Common myeloid progenitor, CD34-positive (primary cell): ENCODE measurements at regions not wholly inside any gene's neighbourhood (a gene's known extent, or its start where the extent isn't known, plus 50 kb on each side); places are given as distances from the start of the nearest gene placed in this dataset.

Experiments
- CTCF ChIA-PET: fragments of 350-600 bp; sonication (Branson Sonifier 250); formaldehyde crosslinking; loops from one replicate; lab custom pipeline; 2021; ENCODE audit warnings: antibody characterized with exemption; lab: Charles Lee
- POLR2A ChIA-PET: fragments of 350-600 bp; sonication (Branson Sonifier 250); formaldehyde crosslinking; loops from one replicate; lab custom pipeline; 2021; ENCODE audit warnings: antibody characterized with exemption; lab: Charles Lee
- DNase-seq, 3 donors: peaks; one replicate each; pipeline versions ENCODE4 v3.0.0 to v3.0.0-alpha.2; 2013
- H3K27ac ChIP-seq, 2 experiments: 1 replicate in 1 of 2; 2 replicates in 1 of 2; pipeline ENCODE4 v1.7.0; 2013; ENCODE audit warnings: inconsistent platforms in 2 of 2, low read length in 2 of 2, mild to moderate bottlenecking in 2 of 2, low read depth in 1 of 2, moderate library complexity in 1 of 2; ENCODE audit not compliant: severe bottlenecking in 2 of 2, insufficient read depth in 1 of 2, poor library complexity in 1 of 2
- H3K27me3 ChIP-seq, 5 experiments: replicated peaks in 2 of 5; 1 replicate in 3 of 5; 2 replicates in 2 of 5; pipeline versions ENCODE4 v1.6.1 to v1.7.0; 2013; ENCODE audit warnings: low read length in 4 of 5, mild to moderate bottlenecking in 2 of 5, moderate library complexity in 2 of 5, inconsistent platforms in 1 of 5; ENCODE audit not compliant: insufficient read depth in 5 of 5, control insufficient read depth in 4 of 5
- H3K36me3 ChIP-seq, 4 experiments: 1 replicate in 2 of 4; 2 replicates in 2 of 4; pipeline versions ENCODE4 v1.6.1 to v1.7.0; 2013; ENCODE audit warnings: low read length in 3 of 4, control low read depth in 1 of 4, mild to moderate bottlenecking in 1 of 4; ENCODE audit not compliant: control insufficient read depth in 4 of 4, insufficient read depth in 4 of 4
- H3K4me1 ChIP-seq, 4 experiments: 1 replicate in 3 of 4; 2 replicates in 1 of 4; pipeline versions ENCODE4 v1.6.1 to v1.7.1; 2013; ENCODE audit warnings: low read length in 3 of 4, mild to moderate bottlenecking in 3 of 4, control low read depth in 1 of 4, inconsistent platforms in 1 of 4, moderate library complexity in 1 of 4; ENCODE audit not compliant: control insufficient read depth in 4 of 4, insufficient read depth in 4 of 4; ENCODE audit errors: control extremely low read depth in 1 of 4
- H3K4me3 ChIP-seq, 7 experiments: 1 replicate in 4 of 7; 2 replicates in 3 of 7; pipeline versions ENCODE4 v1.5.1 to v1.7.0; 2013; ENCODE audit warnings: mild to moderate bottlenecking in 7 of 7, low read length in 6 of 7, moderate library complexity in 6 of 7, inconsistent platforms in 2 of 7, low read depth in 2 of 7, control low read depth in 1 of 7; ENCODE audit not compliant: insufficient read depth in 4 of 7, control insufficient read depth in 1 of 7; ENCODE audit errors: extremely low read depth in 1 of 7
- H3K9me3 ChIP-seq, 5 experiments: 1 replicate in 4 of 5; 2 replicates in 1 of 5; pipeline versions ENCODE4 v1.6.1 to v1.7.1; 2013; ENCODE audit warnings: low read length in 4 of 5, mild to moderate bottlenecking in 2 of 5, inconsistent platforms in 1 of 5, low read depth in 1 of 5, moderate library complexity in 1 of 5; ENCODE audit not compliant: control insufficient read depth in 4 of 5, insufficient read depth in 2 of 5; ENCODE audit errors: control extremely low read depth in 1 of 5
- WGBS: methylation state at CpG from one replicate; pipeline ENCODE4 v1.1.5; 2013; ENCODE audit not compliant: insufficient coverage; 5-methylcytosine and 5-hydroxymethylcytosine counted together

DNA sequence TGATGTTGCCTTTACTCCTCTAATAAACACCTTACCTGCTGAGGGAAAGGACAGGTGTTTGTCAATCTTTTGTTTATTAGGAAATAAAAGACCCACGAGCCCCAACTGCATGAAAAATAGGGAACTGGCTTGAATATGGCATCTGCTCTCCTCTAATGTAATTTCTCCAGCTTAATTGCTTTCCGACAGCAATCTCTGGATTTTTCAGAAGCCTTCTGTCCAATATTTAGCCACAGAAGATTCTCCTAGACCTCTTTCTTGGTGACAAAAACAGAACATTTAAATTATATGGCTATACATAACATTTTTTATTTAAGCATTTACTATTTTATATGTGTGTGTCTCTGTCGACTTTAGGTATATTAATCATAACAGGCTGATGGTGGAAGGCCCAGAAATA lies 317.4 kb upstream of the ADARB2 start:
- H3K27me3 ChIP-seq = no peaks in the 10 kb centered on the region
- H3K4me1 ChIP-seq = peaks cover 0 to 3% (median 1%) of the 10 kb centered on the region in 4 experiments
- POLR2A ChIA-PET = interaction anchor here (0.7 kb wide), 1 partner anchor 1752 kb away, joined by 3 read pairs; no protein-coding TSS in a partner anchor
- no peak for DNase-seq
- peaks cover 0 to 2% (median 0%) of the 10 kb centered on the region in 5 experiments for H3K9me3 ChIP-seq
- WGBS = 79% methylated on average over 2 of the region's 3 CpGs
- no peak overlapping the region for H3K4me3 ChIP-seq
- no peaks in the 10 kb centered on the region for H3K36me3 ChIP-seq
- H3K27ac ChIP-seq = no peak overlapping the region
- CTCF ChIA-PET = no interaction called here

GRCh38 chr10:2053805-2054204 lies 316.5 kb upstream of the ADARB2 start:
- Histone ChIP-seq H3K4me1 (peaks cover 0 to 3% (median 1%) of the 10 kb centered on the region in 4 experiments), H3K36me3 (no peaks in the 10 kb centered on the region), H3K27me3 (no peaks in the 10 kb centered on the region), H3K9me3 (peaks cover 0 to 6% (median 0%) of the 10 kb centered on the region in 5 experiments), H3K4me3 (no peak overlapping the region), H3K27ac (no peak overlapping the region)
- CTCF ChIA-PET = no interaction called here
- DNase-seq = no peak
- POLR2A ChIA-PET = no interaction called here
- 100% methylated on average over 4 of the region's 5 CpGs for WGBS

GRCh38 chr10:2051108-2051507 lies 313.8 kb upstream of the ADARB2 start:
- Histone ChIP-seq H3K9me3 (peaks cover 0 to 6% (median 0%) of the 10 kb centered on the region in 5 experiments), H3K27ac (no peak overlapping the region), H3K36me3 (no peaks in the 10 kb centered on the region), H3K4me1 (no peaks in the 10 kb centered on the region), H3K27me3 (no peaks in the 10 kb centered on the region), H3K4me3 (no peak overlapping the region)
- 99% methylated on average over 6 of the region's 7 CpGs for WGBS
- POLR2A ChIA-PET = no interaction called here
- CTCF ChIA-PET = no interaction called here
- no peak for DNase-seq

DNA sequence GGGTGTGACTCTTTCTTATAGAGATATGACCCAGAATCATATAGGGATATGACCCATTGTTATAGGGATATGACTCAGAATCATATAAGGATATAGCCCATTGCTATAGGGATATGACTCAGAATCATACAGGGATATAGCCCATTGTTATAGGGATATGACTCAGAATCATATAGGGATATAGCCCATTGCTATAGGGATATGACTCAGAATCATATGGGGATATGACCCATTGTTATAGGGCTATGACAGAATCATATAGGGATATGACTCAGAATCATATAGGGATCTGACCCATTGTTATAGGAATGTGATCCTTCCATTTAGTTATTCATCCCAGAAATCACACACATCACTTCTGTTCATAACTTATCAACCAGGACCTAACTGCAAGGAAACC lies 312.2 kb upstream of the ADARB2 start:
- DNase-seq = no peak
- POLR2A ChIA-PET = no interaction called here

DNA sequence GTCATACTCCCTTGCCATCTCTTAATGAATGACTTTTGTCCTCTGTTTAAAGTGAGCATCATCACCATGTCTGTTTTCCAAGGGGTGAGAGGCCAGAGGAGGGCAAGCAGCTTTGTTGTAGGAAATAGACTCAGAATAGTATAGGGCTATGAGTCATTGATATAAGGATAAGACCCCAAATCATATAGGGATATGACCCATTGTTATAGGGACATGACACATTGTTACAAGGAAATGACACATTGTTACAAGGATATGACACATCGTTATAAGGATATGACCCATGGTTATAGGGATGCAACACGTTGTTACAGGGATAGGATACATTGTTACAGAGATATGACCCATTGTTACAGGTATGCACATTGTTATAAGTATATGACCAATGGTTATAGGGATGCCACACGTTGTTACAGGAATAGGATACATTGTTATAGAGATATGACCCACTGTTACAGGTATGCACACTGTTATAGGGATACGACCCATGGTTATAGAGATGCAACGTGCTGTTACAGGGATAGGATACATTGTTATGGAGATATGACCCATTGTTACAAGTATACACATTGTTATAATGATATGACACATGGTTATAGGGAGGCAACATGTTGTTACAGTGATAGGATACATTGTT lies 311.1 kb upstream of the ADARB2 start:
- no peaks in the 10 kb centered on the region for H3K4me1 ChIP-seq
- no peaks in the 10 kb centered on the region for H3K36me3 ChIP-seq
- no peaks in the 10 kb centered on the region for H3K27me3 ChIP-seq
- CTCF ChIA-PET = no interaction called here
- WGBS = 77% methylated on average over 4 of the region's 5 CpGs
- POLR2A ChIA-PET = no interaction called here
- DNase-seq = no peak
- no peak overlapping the region for H3K4me3 ChIP-seq
- no peak overlapping the region for H3K27ac ChIP-seq
- peaks cover 0 to 6% (median 0%) of the 10 kb centered on the region in 5 experiments for H3K9me3 ChIP-seq

More for the DNA sequence above, 312.2 kb upstream of the ADARB2 start:
- Histone ChIP-seq H3K27me3 (no peaks in the 10 kb centered on the region), H3K36me3 (no peaks in the 10 kb centered on the region), H3K4me1 (no peaks in the 10 kb centered on the region), H3K4me3 (no peak overlapping the region), H3K9me3 (peaks cover 0 to 6% (median 0%) of the 10 kb centered on the region in 5 experiments), H3K27ac (no peak overlapping the region)
- CTCF ChIA-PET = no interaction called here

- ChIA-PET POLR2A (no interaction called here), CTCF (no interaction called here)
- Histone ChIP-seq H3K4me1 (no peaks in the 10 kb centered on the region), H3K4me3 (no peak overlapping the region), H3K36me3 (no peaks in the 10 kb centered on the region), H3K9me3 (peaks cover 0 to 6% (median 0%) of the 10 kb centered on the region in 5 experiments), H3K27me3 (no peaks in the 10 kb centered on the region), H3K27ac (no peak overlapping the region)
- no peak for DNase-seq
- 100% methylated on average over 1 of the region's 3 CpGs for WGBS
These were observed 310.4 kb upstream of the ADARB2 start for GRCh38 chr10:2047679-2048078.

GRCh38 chr10:2043379-2043778 lies 306.1 kb upstream of the ADARB2 start:
- CTCF ChIA-PET = no interaction called here
- POLR2A ChIA-PET = no interaction called here

More at GRCh38 chr10:2043379-2043778, 306.1 kb upstream of the ADARB2 start:
- Histone ChIP-seq H3K9me3 (no peaks in the 10 kb centered on the region), H3K27me3 (no peaks in the 10 kb centered on the region), H3K4me3 (no peak overlapping the region), H3K4me1 (no peaks in the 10 kb centered on the region), H3K36me3 (no peaks in the 10 kb centered on the region), H3K27ac (no peak overlapping the region)
- 98% methylated on average over 6 of the region's 8 CpGs for WGBS
- no peak for DNase-seq
